Urinary bladder (tissue), 3 donors: ENCODE measurements at regions not wholly inside any gene's neighbourhood (a gene's known extent, or its start where the extent isn't known, plus 50 kb on each side); places are given as distances from the start of the nearest gene placed in this dataset.

Experiments used
- DNase-seq: peaks from one replicate; pipeline ENCODE4 v3.0.0-alpha.2; 2015; ENCODE audit errors: extremely low spot score
- H3K27ac ChIP-seq: one replicate; pipeline ENCODE4 v1.5.1; 2013; ENCODE audit warnings: low read depth, mild to moderate bottlenecking, moderate library complexity
- H3K36me3 ChIP-seq: one replicate; pipeline ENCODE4 v1.6.1; 2013; ENCODE audit warnings: mild to moderate bottlenecking, moderate library complexity; ENCODE audit not compliant: insufficient read depth
- H3K4me1 ChIP-seq: one replicate; pipeline ENCODE4 v1.6.1; 2013; ENCODE audit warnings: mild to moderate bottlenecking, moderate library complexity; ENCODE audit not compliant: insufficient read depth
- H3K4me3 ChIP-seq: one replicate; pipeline ENCODE4 v1.5.1; 2013; ENCODE audit warnings: low read depth, low read length
- WGBS: extraction: QIAGEN DNeasy Blood & Tissue Kit; methylation state at CpG from one replicate; pipeline ENCODE4 v1.1.7; 2013; 5-methylcytosine and 5-hydroxymethylcytosine counted together
- donor health status: healthy with polysubstance abuse.
- donor health status: healthy.

DNA sequence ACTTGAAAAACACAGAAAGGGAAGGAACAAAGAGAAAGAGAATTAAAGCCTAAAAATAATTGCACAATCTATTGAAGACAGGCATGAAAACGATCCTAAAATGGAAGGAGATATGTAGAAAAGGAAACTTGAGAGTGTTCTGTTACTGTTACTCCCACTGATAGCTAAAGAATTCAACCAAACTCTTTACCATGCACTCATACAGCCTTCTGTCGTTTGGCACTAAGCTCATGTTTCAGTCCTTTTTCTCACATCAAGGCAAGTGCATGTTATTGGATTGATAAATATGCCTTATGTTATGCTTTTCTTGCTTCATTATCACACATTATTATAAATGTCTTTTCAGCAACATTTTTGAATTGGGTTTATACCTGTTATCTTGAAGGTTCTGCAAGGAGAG, 696.5 kb downstream of the EFNA5 start:
- DNase-seq: no peak
- no peaks in the 10 kb centered on the region for H3K4me1 ChIP-seq
- WGBS: 62% methylated on average over 2 of the region's 2 CpGs
- no peaks in the 10 kb centered on the region for H3K36me3 ChIP-seq
- no peak overlapping the region for H3K27ac ChIP-seq
- H3K4me3 ChIP-seq: no peak overlapping the region

DNA sequence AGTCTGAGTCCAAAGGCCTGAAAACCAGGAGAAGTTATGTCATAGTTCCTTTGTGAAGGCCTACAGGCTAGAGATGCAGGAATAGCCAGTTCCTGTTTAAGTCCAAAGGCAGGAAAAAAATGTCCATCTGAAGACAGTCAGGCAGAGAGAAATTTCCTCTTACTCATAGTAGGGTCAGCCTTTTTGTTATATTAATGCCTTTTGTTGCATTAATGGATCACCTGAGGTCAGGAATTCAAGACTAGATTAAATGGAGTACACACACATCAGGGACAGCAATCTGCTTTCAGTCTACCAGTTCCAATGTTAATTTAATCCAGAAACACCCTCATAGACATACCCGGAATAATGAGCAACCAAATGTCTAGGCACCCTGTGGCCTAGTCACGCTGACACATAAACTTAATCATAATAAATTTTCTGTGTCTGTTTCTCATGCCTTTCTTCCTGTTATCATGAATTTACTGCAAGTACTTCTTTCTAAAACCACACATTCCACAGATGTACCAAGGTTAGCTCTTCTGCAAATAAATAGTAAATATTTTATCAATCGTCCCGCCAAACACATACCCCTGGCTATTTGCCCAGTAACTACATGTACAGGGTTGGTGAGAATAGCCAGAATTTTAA, 703.9 kb downstream of the EFNA5 start:
- H3K4me3 ChIP-seq: no peak overlapping the region
- DNase-seq: no peak
- H3K36me3 ChIP-seq: no peaks in the 10 kb centered on the region
- no peaks in the 10 kb centered on the region for H3K4me1 ChIP-seq
- 78% methylated on average over 4 of the region's 4 CpGs for WGBS
- no peak overlapping the region for H3K27ac ChIP-seq

DNA sequence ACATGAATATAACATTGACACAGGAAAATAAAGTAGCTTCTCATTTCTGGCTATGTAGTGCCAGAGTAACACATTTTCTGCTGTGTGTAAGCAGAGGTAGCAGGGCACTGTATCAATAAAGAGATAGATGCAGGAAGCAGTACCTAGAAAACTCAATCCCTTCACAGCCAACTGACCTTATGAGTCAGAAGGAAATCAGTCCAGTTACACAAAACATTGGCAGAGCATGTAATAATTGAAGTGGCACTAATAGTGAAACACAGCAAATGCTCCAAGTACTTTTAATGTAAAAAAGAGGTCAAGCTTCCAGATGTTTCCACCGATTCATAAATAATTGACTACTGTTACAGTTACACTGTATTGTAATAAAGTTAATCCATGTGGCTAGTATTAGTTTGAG, 706.6 kb downstream of the EFNA5 start:
- no peak overlapping the region for H3K27ac ChIP-seq
- no peak for DNase-seq
- 39% methylated on average over 1 of the region's 1 CpG for WGBS
- no peak overlapping the region for H3K4me3 ChIP-seq
- no peaks in the 10 kb centered on the region for H3K4me1 ChIP-seq
- H3K36me3 ChIP-seq: no peaks in the 10 kb centered on the region

DNA sequence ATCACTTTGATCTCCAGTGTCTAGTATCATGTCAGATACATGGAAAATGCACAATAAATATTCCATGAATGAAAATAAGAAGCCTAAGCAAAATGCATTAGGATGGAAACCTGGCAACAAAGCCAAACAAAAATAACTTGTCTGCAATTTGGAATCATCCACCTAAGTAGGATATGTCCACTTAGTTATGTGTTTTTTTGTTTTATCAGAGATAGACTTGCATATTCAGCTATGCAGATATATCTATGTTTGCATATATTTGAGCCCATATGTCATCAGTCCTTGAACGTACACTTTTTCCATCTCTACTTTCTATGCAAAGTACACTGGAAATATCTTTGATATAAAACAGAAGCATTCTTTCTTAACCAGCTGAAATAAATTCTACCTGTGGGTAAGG, 707.1 kb downstream of the EFNA5 start:
- DNase-seq: no peak
- no peaks in the 10 kb centered on the region for H3K4me1 ChIP-seq
- no peaks in the 10 kb centered on the region for H3K36me3 ChIP-seq
- no peak overlapping the region for H3K4me3 ChIP-seq
- no peak overlapping the region for H3K27ac ChIP-seq
- WGBS: 54% methylated on average over 1 of the region's 1 CpG

DNA sequence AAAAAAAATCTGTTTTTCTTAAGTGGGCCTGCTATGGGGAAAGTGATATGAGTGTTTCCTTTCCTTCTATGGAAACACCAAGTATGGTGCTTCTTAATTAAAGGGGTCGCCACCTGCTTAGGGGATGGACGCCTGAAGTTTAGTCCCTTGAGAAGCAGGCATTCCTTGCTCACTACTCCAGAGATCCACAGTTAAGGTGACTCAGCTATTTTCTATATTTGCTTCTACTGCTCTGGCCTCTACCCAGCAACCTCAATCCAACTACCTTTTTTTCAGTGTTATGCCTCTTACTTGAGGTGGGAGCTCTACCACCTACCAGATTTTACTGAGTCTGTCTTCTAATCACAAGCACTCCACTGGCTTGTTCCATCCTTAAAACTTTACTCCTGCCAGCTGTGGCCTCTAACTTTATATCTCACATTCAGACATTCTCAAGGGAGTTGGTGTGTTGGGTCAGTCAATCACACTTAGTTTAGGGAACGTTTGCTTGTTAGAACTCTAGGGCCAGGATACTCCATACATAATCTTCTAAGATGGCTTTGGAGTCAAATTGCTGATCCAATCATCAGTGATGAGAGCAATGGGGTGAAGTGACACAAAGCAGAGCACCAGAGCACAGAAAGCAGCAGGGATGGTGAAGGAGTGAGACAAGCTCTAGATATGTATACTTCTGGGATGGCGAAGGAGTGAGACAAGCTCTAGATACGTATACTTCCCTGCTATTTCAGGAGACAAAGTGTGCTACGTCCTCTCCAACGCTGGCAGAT, 708.1 kb downstream of the EFNA5 start:
- Histone ChIP-seq H3K36me3 (no peaks in the 10 kb centered on the region), H3K27ac (no peak overlapping the region), H3K4me3 (no peak overlapping the region), H3K4me1 (no peaks in the 10 kb centered on the region)
- DNase-seq: no peak
- WGBS: 82% methylated on average over 7 of the region's 7 CpGs

DNA sequence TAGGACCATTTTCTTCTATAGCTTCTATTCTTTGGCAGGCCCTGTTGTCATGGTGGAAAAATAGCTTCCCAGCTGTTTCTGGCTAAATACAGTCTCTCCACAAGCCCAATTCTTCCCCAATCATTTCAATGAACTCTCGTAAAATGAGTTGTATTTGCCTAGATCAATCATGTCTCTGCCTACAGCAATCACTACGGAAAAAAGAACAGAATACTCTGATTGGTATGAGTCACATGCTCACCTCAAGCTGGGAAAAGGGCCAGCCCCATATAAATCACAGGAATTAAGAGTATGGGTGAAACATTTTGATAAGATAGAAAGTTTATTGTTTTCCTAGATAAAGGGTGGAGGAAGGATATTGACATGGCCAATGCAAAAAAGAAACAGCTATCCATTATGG, 711.4 kb downstream of the EFNA5 start:
- H3K4me1 ChIP-seq: no peaks in the 10 kb centered on the region
- H3K36me3 ChIP-seq: no peaks in the 10 kb centered on the region
- WGBS: 67% methylated on average over 2 of the region's 2 CpGs
- H3K27ac ChIP-seq: no peak overlapping the region
- DNase-seq: no peak
- no peak overlapping the region for H3K4me3 ChIP-seq

DNA sequence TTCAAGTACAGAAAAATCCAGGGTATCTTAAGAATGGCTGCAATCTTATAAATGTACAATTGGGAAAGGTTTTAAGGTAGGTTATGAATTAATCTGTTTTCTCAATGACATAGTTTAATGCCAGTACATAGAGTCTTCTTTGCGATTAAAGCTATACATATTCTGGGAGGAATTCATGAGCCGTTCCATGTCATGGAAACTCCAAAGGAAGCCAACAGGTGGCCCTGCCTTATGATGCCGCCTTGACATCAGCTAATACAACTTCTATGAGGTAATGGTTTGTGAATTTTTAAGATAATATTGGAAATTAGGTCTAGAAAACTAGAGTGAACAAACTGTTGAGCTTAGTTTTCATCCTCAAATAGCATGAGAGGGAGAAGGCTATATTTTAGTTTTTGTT, 713.4 kb downstream of the EFNA5 start:
- Histone ChIP-seq H3K4me1 (no peaks in the 10 kb centered on the region), H3K36me3 (no peaks in the 10 kb centered on the region), H3K4me3 (no peak overlapping the region), H3K27ac (no peak overlapping the region)
- no peak for DNase-seq
- 98% methylated on average over 3 of the region's 3 CpGs for whole genome bisulfite sequencing

DNA sequence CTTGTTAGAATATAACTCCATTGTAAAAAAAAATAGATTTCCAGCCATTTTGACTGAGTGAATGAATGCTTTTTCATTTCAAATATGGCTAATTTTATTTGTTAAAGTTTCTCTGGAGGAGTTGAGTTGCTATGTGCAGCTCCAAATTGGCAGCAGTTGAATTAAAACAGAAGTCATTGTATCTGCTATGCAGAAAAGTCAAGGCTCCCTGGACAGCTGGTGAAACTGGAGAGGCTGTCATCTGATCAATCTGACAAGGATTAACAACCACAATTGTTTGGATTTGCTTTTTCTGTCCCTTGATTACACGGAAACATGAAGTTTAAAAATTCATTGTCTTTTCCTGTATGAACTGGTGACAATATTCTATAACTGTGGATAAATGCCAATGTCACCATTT, 713.9 kb downstream of the EFNA5 start:
- H3K27ac ChIP-seq: no peak overlapping the region
- no peak for DNase-seq
- H3K36me3 ChIP-seq: no peaks in the 10 kb centered on the region
- no peak overlapping the region for H3K4me3 ChIP-seq
- no peaks in the 10 kb centered on the region for H3K4me1 ChIP-seq
- WGBS: 57% methylated on average over 1 of the region's 1 CpG

DNA sequence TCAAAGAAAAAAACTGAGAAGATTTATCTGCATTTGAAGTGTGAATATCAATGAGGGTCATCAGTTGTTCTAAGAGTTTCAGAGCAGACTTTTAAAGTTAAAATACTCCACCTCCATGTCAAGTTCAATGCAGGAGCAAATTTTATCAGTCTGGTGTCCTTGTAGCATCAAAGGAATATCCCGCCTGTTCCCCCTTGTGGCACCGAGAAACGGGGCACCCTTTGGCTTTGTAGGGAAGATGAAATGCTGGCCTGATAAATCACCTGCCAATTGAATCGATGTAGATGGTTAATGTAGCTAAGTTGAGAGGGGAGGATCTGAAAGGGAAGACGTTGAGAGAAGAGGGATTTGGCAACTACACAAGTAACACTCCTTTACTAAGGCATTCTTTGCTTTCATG, 714.5 kb downstream of the EFNA5 start:
- Histone ChIP-seq H3K4me1 (no peaks in the 10 kb centered on the region), H3K4me3 (no peak overlapping the region), H3K36me3 (no peaks in the 10 kb centered on the region), H3K27ac (no peak overlapping the region)
- WGBS: 76% methylated on average over 5 of the region's 5 CpGs
- no peak for DNase-seq

DNA sequence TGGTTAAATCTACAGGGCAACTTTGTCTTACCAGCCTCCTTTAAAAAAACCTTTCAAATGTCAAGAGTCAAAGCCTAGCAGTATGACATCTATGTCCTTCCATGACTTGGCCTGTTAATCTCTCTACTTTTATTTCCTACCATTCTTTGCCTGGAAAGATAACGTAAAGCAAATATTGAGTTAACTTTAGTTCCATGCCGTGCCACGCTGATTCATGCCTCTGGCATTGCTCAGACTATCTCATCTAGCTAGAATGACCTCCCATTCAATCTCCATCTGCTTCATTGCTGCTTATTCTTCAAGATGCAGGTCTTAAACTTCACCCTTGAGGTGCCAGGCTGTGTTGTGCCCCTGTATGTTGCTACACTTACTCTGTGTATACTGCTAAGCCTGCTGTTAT, 729.8 kb downstream of the EFNA5 start:
- Histone ChIP-seq H3K36me3 (no peaks in the 10 kb centered on the region), H3K27ac (no peak overlapping the region), H3K4me1 (no peaks in the 10 kb centered on the region), H3K4me3 (no peak overlapping the region)
- no peak for DNase-seq
- 65% methylated on average over 3 of the region's 3 CpGs for WGBS

DNA sequence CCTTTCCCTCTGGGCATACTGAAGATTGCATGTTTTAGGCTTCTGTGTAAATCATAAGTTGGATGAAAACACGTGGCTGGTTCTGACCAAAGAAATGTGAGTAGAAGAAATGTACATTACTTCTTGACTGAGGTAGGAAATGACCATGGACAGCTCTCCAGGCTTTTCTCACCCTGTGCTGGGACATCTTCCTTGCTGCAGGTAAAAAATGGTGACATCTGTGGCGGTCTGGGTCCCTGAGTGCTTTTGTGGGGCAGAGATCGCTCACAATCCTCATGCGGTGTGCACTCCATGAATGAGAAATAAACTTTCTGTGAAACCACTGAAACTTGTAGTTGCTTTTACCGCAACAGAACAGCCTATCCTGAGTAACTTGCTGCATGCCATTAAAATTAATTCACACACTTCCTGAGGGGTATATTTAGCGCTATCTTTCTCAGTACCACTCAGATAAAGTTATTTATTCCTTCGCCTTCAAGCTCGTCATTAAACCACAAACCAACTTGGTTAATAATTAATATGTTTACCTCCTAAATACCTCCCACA, 730.4 kb downstream of the EFNA5 start:
- no peaks in the 10 kb centered on the region for H3K36me3 ChIP-seq
- DNase-seq: no peak
- H3K4me1 ChIP-seq: no peaks in the 10 kb centered on the region
- WGBS: 90% methylated on average over 8 of the region's 8 CpGs
- no peak overlapping the region for H3K4me3 ChIP-seq
- no peak overlapping the region for H3K27ac ChIP-seq

DNA sequence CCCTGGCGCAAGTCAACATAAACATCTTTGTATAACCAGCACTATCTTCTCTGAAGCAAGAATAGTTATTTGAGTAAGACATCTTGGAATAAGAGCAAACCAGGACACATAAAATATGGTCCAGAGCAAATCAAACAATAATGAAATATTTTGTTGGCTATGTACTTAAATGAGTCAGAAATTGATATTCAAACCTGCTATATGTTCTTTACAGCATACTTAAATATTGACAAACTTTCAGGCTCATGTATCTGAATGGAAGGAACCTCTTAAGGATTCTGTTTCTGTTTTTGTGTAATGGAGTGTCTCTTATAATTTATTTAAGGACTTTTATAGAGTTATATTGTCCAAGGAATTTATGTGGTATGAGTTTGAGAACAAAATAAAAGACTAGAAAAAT, 747.3 kb downstream of the EFNA5 start:
- Histone ChIP-seq H3K4me1 (no peaks in the 10 kb centered on the region), H3K36me3 (no peaks in the 10 kb centered on the region), H3K4me3 (no peak overlapping the region), H3K27ac (no peak overlapping the region)
- 84% methylated on average over 1 of the region's 1 CpG for WGBS
- DNase-seq: no peak

DNA sequence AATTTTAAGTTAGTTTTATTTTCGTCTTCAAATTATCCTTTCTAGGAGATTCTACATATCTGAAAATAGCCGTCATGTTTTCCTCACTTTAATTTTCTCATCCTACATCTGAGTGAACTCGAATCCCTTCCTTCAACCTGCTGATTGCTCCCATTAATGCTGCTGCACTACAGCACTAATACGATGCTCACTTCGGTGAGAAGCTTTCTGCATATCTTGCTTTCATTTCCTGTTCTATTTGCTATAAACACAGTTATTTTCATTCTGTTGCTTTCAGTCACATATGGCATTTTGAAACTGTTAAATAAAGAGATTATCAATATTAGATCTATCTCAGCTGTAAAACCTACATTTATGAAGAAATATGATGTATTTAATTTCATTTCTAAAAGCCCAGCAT, 749.2 kb downstream of the EFNA5 start:
- no peak overlapping the region for H3K4me3 ChIP-seq
- no peak overlapping the region for H3K27ac ChIP-seq
- no peaks in the 10 kb centered on the region for H3K36me3 ChIP-seq
- no peak for DNase-seq
- WGBS: 81% methylated on average over 5 of the region's 5 CpGs
- no peaks in the 10 kb centered on the region for H3K4me1 ChIP-seq

DNA sequence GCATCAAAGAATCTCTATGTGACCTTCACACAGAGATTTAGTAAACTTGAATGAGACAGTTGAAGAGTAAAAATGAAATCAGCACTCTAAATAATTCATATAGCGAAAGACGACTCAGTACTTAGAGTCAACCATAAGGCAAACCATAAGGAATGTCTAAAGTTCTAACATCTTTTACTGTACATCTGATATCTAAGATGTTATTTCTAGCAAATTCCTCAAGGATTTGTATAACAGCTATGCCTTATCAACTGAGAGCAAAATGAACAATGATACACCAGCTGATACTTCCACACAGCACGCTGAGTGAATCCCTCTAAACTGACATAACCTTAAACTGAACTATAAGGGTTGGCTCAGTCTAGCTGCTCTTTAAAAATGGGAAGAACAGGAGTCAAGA, 760.3 kb downstream of the EFNA5 start:
- no peak overlapping the region for H3K27ac ChIP-seq
- WGBS: 63% methylated on average over 3 of the region's 3 CpGs

More for the DNA sequence above, 760.3 kb downstream of the EFNA5 start:
- DNase-seq: no peak
- H3K4me3 ChIP-seq: no peak overlapping the region
- H3K4me1 ChIP-seq: no peaks in the 10 kb centered on the region
- H3K36me3 ChIP-seq: no peaks in the 10 kb centered on the region
